Spleen (tissue), 7 donors: ENCODE measurements at regions not wholly inside any gene's neighbourhood (a gene's known extent, or its start where the extent isn't known, plus 50 kb on each side); places are given as distances from the start of the nearest gene placed in this dataset.

Experiments
- POLR2A ChIP-seq, 3 donors: fragments of 450-650 bp; IDR thresholded peaks; one replicate each; pipeline ENCODE4 v1.5.1; 2017; ENCODE audit warnings: antibody characterized with exemption in 3 of 3, mild to moderate bottlenecking in 1 of 3
- TF ChIP-seq, protein P1 (sequence below), 11 experiments: fragments of 200-600 bp in 7 of 11; fragments of 450-650 bp in 4 of 11; sonication (generic) in 4 of 11; IDR thresholded peaks in 8 of 11; conservative IDR thresholded peaks in 3 of 11; 1 replicate in 7 of 11; 2 replicates in 4 of 11; pipeline versions ENCODE4 v1.4.0 to v1.8.0; 2016 to 2021; ENCODE audit warnings: antibody characterized with exemption in 11 of 11, inconsistent platforms in 4 of 11, mild to moderate bottlenecking in 1 of 11
- donor health status: DM: no; HTN: no; CAD: no; lungs with moderate emphysema.
- donor health status: DM: no; HTN: no; CAD: no.
- donor health status: DM: no; HTN: no; CAD: no.

DNA sequence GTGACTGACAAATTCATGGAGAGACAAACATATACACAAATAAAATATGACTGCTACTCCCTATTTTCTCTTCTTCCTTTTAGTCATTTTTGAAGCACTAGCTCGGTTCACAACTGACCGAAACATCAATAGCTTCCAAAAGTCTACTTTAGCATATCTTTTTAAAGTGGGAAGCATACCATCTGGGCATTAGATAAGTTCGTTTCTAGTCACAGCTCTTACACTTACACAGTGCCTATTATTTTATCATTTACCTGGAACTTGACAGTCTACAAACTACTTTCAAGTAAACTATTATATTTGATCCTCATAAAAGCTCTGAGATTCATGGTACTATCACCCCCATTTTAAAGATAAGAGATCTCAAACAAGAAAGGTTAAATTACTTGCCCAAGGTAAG, 458.5 kb downstream of the LMO7 start:
- TF ChIP-seq, protein P1, sequence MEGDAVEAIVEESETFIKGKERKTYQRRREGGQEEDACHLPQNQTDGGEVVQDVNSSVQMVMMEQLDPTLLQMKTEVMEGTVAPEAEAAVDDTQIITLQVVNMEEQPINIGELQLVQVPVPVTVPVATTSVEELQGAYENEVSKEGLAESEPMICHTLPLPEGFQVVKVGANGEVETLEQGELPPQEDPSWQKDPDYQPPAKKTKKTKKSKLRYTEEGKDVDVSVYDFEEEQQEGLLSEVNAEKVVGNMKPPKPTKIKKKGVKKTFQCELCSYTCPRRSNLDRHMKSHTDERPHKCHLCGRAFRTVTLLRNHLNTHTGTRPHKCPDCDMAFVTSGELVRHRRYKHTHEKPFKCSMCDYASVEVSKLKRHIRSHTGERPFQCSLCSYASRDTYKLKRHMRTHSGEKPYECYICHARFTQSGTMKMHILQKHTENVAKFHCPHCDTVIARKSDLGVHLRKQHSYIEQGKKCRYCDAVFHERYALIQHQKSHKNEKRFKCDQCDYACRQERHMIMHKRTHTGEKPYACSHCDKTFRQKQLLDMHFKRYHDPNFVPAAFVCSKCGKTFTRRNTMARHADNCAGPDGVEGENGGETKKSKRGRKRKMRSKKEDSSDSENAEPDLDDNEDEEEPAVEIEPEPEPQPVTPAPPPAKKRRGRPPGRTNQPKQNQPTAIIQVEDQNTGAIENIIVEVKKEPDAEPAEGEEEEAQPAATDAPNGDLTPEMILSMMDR (IDR thresholded peaks at IDR 0.05 in 8 of 11, conservative IDR thresholded peaks at IDR 0.05 in 3 of 11): no peak
- no peak for TF ChIP-seq POLR2A (IDR thresholded peaks at IDR 0.05)
